HEK293 (cell line): ENCODE measurements at regions not wholly inside any gene's neighbourhood (a gene's known extent, or its start where the extent isn't known, plus 50 kb on each side); places are given as distances from the start of the nearest gene placed in this dataset.
A peak's percentile ranks its signal among the peaks of the same experiment; 100 is the strongest.

Source experiments
- OSR2 ChIP-seq: fragments of 450-650 bp; formaldehyde crosslinking; IDR thresholded peaks from 2 replicates; pipeline ENCODE4 v1.5.1; 2016; ENCODE audit warnings: missing biosample characterization, missing genetic modification characterization
- PRDM10 ChIP-seq: fragments of 450-650 bp; formaldehyde crosslinking; IDR thresholded peaks from 2 replicates; pipeline ENCODE4 v1.5.1; 2016; ENCODE audit warnings: missing biosample characterization, missing genetic modification characterization
- PRDM2 ChIP-seq: fragments of 450-650 bp; formaldehyde crosslinking; IDR thresholded peaks from 2 replicates; pipeline ENCODE4 v1.5.1; 2016; ENCODE audit warnings: missing biosample characterization, missing genetic modification characterization, borderline replicate concordance
- PRDM4 ChIP-seq: fragments of 450-650 bp; formaldehyde crosslinking; IDR thresholded peaks from 2 replicates; pipeline ENCODE4 v1.5.1; 2017; ENCODE audit warnings: missing biosample characterization, missing genetic modification characterization
- TSHZ1 ChIP-seq: fragments of 450-650 bp; formaldehyde crosslinking; IDR thresholded peaks from 2 replicates; pipeline ENCODE4 v1.5.1; 2016; ENCODE audit warnings: missing biosample characterization, missing genetic modification characterization, borderline replicate concordance
- YY1 ChIP-seq: fragments of 450-650 bp; formaldehyde crosslinking; IDR thresholded peaks from 2 replicates; pipeline ENCODE4 v1.5.1; 2018; ENCODE audit warnings: missing biosample characterization, missing genetic modification characterization
- ZBTB26 ChIP-seq: fragments of 450-650 bp; formaldehyde crosslinking; optimal IDR thresholded peaks from 2 replicates; pipeline ENCODE3; 2016; ENCODE audit warnings: missing biosample characterization, mild to moderate bottlenecking, missing genetic modification characterization
- ZNF112 ChIP-seq: fragments of 450-650 bp; formaldehyde crosslinking; IDR thresholded peaks from 2 replicates; pipeline ENCODE4 v1.5.0; 2017; ENCODE audit warnings: missing biosample characterization, missing genetic modification characterization
- ZNF157 ChIP-seq: fragments of 450-650 bp; formaldehyde crosslinking; IDR thresholded peaks from 2 replicates; pipeline ENCODE4 v1.5.1; 2016; ENCODE audit warnings: missing biosample characterization, missing genetic modification characterization
- ZNF202 ChIP-seq: fragments of 450-650 bp; formaldehyde crosslinking; IDR thresholded peaks from 2 replicates; pipeline ENCODE4 v1.5.1; 2016; ENCODE audit warnings: missing biosample characterization, missing genetic modification characterization, borderline replicate concordance
- ZNF280D ChIP-seq: fragments of 450-650 bp; formaldehyde crosslinking; IDR thresholded peaks from 2 replicates; pipeline ENCODE4 v1.5.1; 2016; ENCODE audit warnings: missing biosample characterization, missing genetic modification characterization
- ZNF433 ChIP-seq: fragments of 450-650 bp; formaldehyde crosslinking; IDR thresholded peaks from 2 replicates; pipeline ENCODE4 v1.5.1; 2016; ENCODE audit warnings: missing biosample characterization, missing genetic modification characterization, low read depth
- ZNF549 ChIP-seq: fragments of 450-650 bp; IDR thresholded peaks from 2 replicates; pipeline ENCODE4 v1.5.1; 2018; ENCODE audit warnings: missing biosample characterization, missing genetic modification characterization, mild to moderate bottlenecking, inconsistent platforms, moderate library complexity
- ZNF629 ChIP-seq: fragments of 450-650 bp; formaldehyde crosslinking; IDR thresholded peaks from 2 replicates; pipeline ENCODE4 v1.5.1; 2017; ENCODE audit warnings: missing biosample characterization, missing genetic modification characterization
- ZNF664 ChIP-seq: fragments of 450-650 bp; formaldehyde crosslinking; IDR thresholded peaks from 2 replicates; pipeline ENCODE4 v1.5.1; 2016; ENCODE audit warnings: missing biosample characterization, missing genetic modification characterization
- ZNF670 ChIP-seq: fragments of 450-650 bp; formaldehyde crosslinking; IDR thresholded peaks from 2 replicates; pipeline ENCODE4 v1.5.1; 2016; ENCODE audit warnings: missing biosample characterization, missing genetic modification characterization, low read depth
- ZNF707 ChIP-seq: fragments of 450-650 bp; formaldehyde crosslinking; IDR thresholded peaks from 2 replicates; pipeline ENCODE4 v1.5.1; 2016; ENCODE audit warnings: missing biosample characterization, missing genetic modification characterization
- ZNF837 ChIP-seq: fragments of 450-650 bp; formaldehyde crosslinking; IDR thresholded peaks from 2 replicates; pipeline ENCODE4 v1.5.1; 2016; ENCODE audit warnings: missing biosample characterization, missing genetic modification characterization

- peak; percentile 99 for TF ChIP-seq PRDM4 (tag by site-specific recombination)
- TF ChIP-seq ZNF202 (tag by site-specific recombination) = no peak
- no peak for TF ChIP-seq ZNF280D
- TF ChIP-seq ZNF837 = no peak
- TF ChIP-seq PRDM10 (tag by site-specific recombination) = 0 out of 2 replicates have a peak, but pooled peaks have one; percentile 24
- no peak for TF ChIP-seq PRDM2 (tag by site-specific recombination)
- TF ChIP-seq TSHZ1 (tag by site-specific recombination) = no peak
- no peak for TF ChIP-seq ZBTB26
- TF ChIP-seq ZNF433 (tag by site-specific recombination) = no peak
- TF ChIP-seq ZNF157 (tag by site-specific recombination) = no peak
- TF ChIP-seq ZNF707 (tag by site-specific recombination) = no peak
- TF ChIP-seq OSR2 (tag by site-specific recombination) = peak; percentile 41; the same call in 1 of the 2 replicates
- no peak for TF ChIP-seq ZNF670 (tag by site-specific recombination)
- TF ChIP-seq ZNF629 (tag by site-specific recombination) = peak; percentile 90
- TF ChIP-seq ZNF549 (tag by site-specific recombination) = no peak
- no peak for TF ChIP-seq ZNF112 (tag by site-specific recombination)
- no peak for TF ChIP-seq ZNF664 (tag by site-specific recombination)
- TF ChIP-seq YY1 = peak; percentile 41
Observed at GRCh38 chr6:26157251-26158075, 70.2 kb downstream of the HFE start (continued).
